Panc1 (cell line): ENCODE measurements at regions not wholly inside any gene's neighbourhood (a gene's known extent, or its start where the extent isn't known, plus 50 kb on each side); places are given as distances from the start of the nearest gene placed in this dataset.
"Not testable (repeated sequence)": the region's sequence is repeated elsewhere in the genome, so short reads cannot be mapped to it uniquely, and the experiment has no call there.

Experiments
- CTCF ChIP-seq: fragments of 450-650 bp; IDR thresholded peaks from 2 replicates; pipeline ENCODE4 v1.5.1; 2017; ENCODE audit warnings: mild to moderate bottlenecking
- POLR2AphosphoS5 ChIP-seq: IDR thresholded peaks from 2 replicates; pipeline ENCODE4 v1.6.1; 2012; ENCODE audit warnings: mild to moderate bottlenecking, low read depth, low read length, moderate library complexity
- REST ChIP-seq, 2 experiments: IDR thresholded peaks; 2 replicates each; pipeline ENCODE4 v1.6.1; 2011 to 2012; ENCODE audit warnings: low read depth in 2 of 2, control low read depth in 1 of 2, low read length in 1 of 2, mild to moderate bottlenecking in 1 of 2, moderate library complexity in 1 of 2; ENCODE audit not compliant: insufficient read depth in 1 of 2
- SIN3A ChIP-seq: IDR thresholded peaks from 2 replicates; pipeline ENCODE4 v1.6.1; 2012; ENCODE audit warnings: low read depth, mild to moderate bottlenecking, low read length, moderate library complexity, borderline replicate concordance; ENCODE audit not compliant: insufficient read depth
- TCF7L2 ChIP-seq: IDR thresholded peaks from 2 replicates; pipeline ENCODE4 v1.6.1; 2011; ENCODE audit warnings: mild to moderate bottlenecking, low read depth, low read length, inconsistent platforms

GRCh38 chr1:194831595-194831994 is 1645.2 kb upstream of the B3GALT2 start:
- not testable (repeated sequence) for TF ChIP-seq CTCF; POLR2AphosphoS5; SIN3A; REST (IDR thresholded peaks at IDR 0.05; ENCODE audit: insufficient read depth in 1 of 2, low read depth in 2 of 2, low read length in 1 of 2); TCF7L2
